Gastrocnemius medialis (tissue), 4 donors: ENCODE measurements at regions not wholly inside any gene's neighbourhood (a gene's known extent, or its start where the extent isn't known, plus 50 kb on each side); places are given as distances from the start of the nearest gene placed in this dataset.

Experiments used
- POLR2A ChIP-seq, 2 donors: fragments of 450-650 bp; IDR thresholded peaks; one replicate each; pipeline ENCODE4 v1.6.1; 2017; ENCODE audit warnings: antibody characterized with exemption in 2 of 2, mild to moderate bottlenecking in 2 of 2, moderate library complexity in 2 of 2
- TF ChIP-seq, protein P1 (sequence below), 5 experiments: fragments of 450-650 bp in 3 of 5; fragments of 200-600 bp in 2 of 5; sonication (generic) in 2 of 5; IDR thresholded peaks in 4 of 5; conservative IDR thresholded peaks in 1 of 5; 1 replicate in 4 of 5; 2 replicates in 1 of 5; pipeline ENCODE4 v1.5.1; 2016 to 2019; ENCODE audit warnings: antibody characterized with exemption in 5 of 5, mild to moderate bottlenecking in 3 of 5, moderate library complexity in 3 of 5

DNA sequence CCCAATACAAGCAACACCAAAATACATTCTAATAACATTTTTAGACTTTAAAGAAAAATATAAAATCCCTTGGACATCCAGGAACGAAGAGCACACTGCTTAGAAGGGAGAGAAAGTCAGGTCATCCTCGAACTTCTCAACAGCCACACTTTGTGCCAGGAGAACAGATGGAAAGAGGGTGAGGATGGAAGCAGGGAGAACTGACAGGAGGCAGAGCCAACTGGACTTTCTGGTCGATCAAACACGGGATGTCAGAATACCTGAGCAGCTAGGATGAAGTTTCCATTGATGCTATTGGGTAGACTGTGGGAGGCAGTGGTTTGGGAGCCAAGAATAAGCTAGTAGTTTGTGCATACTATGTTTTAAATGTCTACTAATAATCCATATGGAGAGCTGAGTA, 111.4 kb downstream of the TOMM20 start:
- TF ChIP-seq, protein P1, sequence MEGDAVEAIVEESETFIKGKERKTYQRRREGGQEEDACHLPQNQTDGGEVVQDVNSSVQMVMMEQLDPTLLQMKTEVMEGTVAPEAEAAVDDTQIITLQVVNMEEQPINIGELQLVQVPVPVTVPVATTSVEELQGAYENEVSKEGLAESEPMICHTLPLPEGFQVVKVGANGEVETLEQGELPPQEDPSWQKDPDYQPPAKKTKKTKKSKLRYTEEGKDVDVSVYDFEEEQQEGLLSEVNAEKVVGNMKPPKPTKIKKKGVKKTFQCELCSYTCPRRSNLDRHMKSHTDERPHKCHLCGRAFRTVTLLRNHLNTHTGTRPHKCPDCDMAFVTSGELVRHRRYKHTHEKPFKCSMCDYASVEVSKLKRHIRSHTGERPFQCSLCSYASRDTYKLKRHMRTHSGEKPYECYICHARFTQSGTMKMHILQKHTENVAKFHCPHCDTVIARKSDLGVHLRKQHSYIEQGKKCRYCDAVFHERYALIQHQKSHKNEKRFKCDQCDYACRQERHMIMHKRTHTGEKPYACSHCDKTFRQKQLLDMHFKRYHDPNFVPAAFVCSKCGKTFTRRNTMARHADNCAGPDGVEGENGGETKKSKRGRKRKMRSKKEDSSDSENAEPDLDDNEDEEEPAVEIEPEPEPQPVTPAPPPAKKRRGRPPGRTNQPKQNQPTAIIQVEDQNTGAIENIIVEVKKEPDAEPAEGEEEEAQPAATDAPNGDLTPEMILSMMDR (IDR thresholded peaks at IDR 0.05 in 4 of 5, conservative IDR thresholded peaks at IDR 0.05 in 1 of 5): no peak
- TF ChIP-seq POLR2A (IDR thresholded peaks at IDR 0.05): no peak
